OCI-LY3 (cell line): ENCODE measurements at regions not wholly inside any gene's neighbourhood (a gene's known extent, or its start where the extent isn't known, plus 50 kb on each side); places are given as distances from the start of the nearest gene placed in this dataset.

Source experiments
- CTCF ChIP-seq: fragments of 200-600, 300-600 bp; sonication (generic); IDR thresholded peaks from 2 replicates; pipeline ENCODE4 v1.5.1; 2014; ENCODE audit warnings: antibody characterized with exemption, low read length, low read depth
- EZH2phosphoT487 ChIP-seq: fragments of 200-600 bp; shearing (Covaris generic); IDR thresholded peaks from 2 replicates; pipeline ENCODE4 v1.6.1; 2018; ENCODE audit warnings: antibody characterized with exemption, mixed run types, low read depth

- TF ChIP-seq EZH2phosphoT487: no peak
- TF ChIP-seq CTCF: no peak
Measured at GRCh38 chrX:27057883-27058282, 405.3 kb downstream of the PPP4R3C start.
